Mesendoderm (in vitro differentiated cells): ENCODE measurements at regions not wholly inside any gene's neighbourhood (a gene's known extent, or its start where the extent isn't known, plus 50 kb on each side); places are given as distances from the start of the nearest gene placed in this dataset.

Source experiments
- DNase-seq: peaks from one replicate; pipeline ENCODE4 v3.0.0; 2013
- H2AK5ac ChIP-seq: 2 replicates; pipeline ENCODE4 v1.6.1; 2013; ENCODE audit warnings: low read length, inconsistent platforms
- H2BK120ac ChIP-seq: 2 replicates; pipeline ENCODE4 v1.6.1; 2013; ENCODE audit warnings: low read depth, mild to moderate bottlenecking, low read length, moderate library complexity, mixed read lengths
- H2BK15ac ChIP-seq: replicated peaks from 2 replicates; pipeline ENCODE4 v1.6.1; 2013; ENCODE audit warnings: low read depth, mild to moderate bottlenecking, moderate library complexity
- H2BK5ac ChIP-seq: 2 replicates; pipeline ENCODE4 v1.6.1; 2013; ENCODE audit warnings: low read length, inconsistent platforms
- H3K18ac ChIP-seq: 2 replicates; pipeline ENCODE4 v1.6.1; 2013; ENCODE audit warnings: mild to moderate bottlenecking, low read length, mixed read lengths
- H3K23ac ChIP-seq: one replicate; pipeline ENCODE4 v1.6.1; 2013; ENCODE audit warnings: low read length
- H3K27ac ChIP-seq: 2 replicates; pipeline ENCODE4 v1.5.1; 2013; ENCODE audit warnings: low read depth, mild to moderate bottlenecking, inconsistent platforms, low read length, moderate library complexity
- H3K27me3 ChIP-seq: 2 replicates; pipeline ENCODE4 v1.6.1; 2013; ENCODE audit warnings: low read length, control low read depth, mild to moderate bottlenecking, inconsistent platforms; ENCODE audit not compliant: insufficient read depth, poor library complexity
- H3K36me3 ChIP-seq: 2 replicates; pipeline ENCODE4 v1.6.1; 2013; ENCODE audit warnings: low read length, inconsistent platforms; ENCODE audit not compliant: control insufficient read depth, insufficient read depth
- H3K4ac ChIP-seq: one replicate; pipeline ENCODE4 v1.6.1; 2013; ENCODE audit warnings: low read depth, mild to moderate bottlenecking, low read length, moderate library complexity
- H3K4me1 ChIP-seq: 2 replicates; pipeline ENCODE4 v1.6.1; 2013; ENCODE audit warnings: low read depth, low read length, inconsistent platforms; ENCODE audit not compliant: control insufficient read depth
- H3K4me2 ChIP-seq: 2 replicates; pipeline ENCODE4 v1.6.1; 2013; ENCODE audit warnings: low read length
- H3K4me3 ChIP-seq: 2 replicates; pipeline ENCODE4 v1.5.1; 2013; ENCODE audit warnings: mild to moderate bottlenecking, low read length
- H3K56ac ChIP-seq: one replicate; pipeline ENCODE4 v1.6.1; 2013; ENCODE audit warnings: low read length
- H3K79me1 ChIP-seq: 2 replicates; pipeline ENCODE4 v1.6.1; 2013; ENCODE audit warnings: low read length, inconsistent platforms
- H3K79me2 ChIP-seq: 2 replicates; pipeline ENCODE4 v1.6.1; 2013; ENCODE audit warnings: mild to moderate bottlenecking, low read length; ENCODE audit not compliant: control insufficient read depth, insufficient read depth
- H3K9ac ChIP-seq: 2 replicates; pipeline ENCODE4 v1.6.1; 2013; ENCODE audit warnings: low read length, inconsistent platforms
- H4K5ac ChIP-seq: one replicate; pipeline ENCODE4 v1.6.1; 2013; ENCODE audit warnings: low read length
- H4K8ac ChIP-seq: one replicate; pipeline ENCODE4 v1.6.1; 2013; ENCODE audit warnings: low read depth, mild to moderate bottlenecking, control low read depth, low read length, moderate library complexity
- WGBS: extraction: QIAGEN DNeasy Blood & Tissue Kit; methylation state at CpG from one replicate; pipeline ENCODE4 v1.1.7; 2013; ENCODE audit warnings: low lambda C conversion rate, missing lambda C conversion rate; ENCODE audit not compliant: insufficient coverage; ENCODE audit errors: extremely low coverage; 5-methylcytosine and 5-hydroxymethylcytosine counted together

DNA sequence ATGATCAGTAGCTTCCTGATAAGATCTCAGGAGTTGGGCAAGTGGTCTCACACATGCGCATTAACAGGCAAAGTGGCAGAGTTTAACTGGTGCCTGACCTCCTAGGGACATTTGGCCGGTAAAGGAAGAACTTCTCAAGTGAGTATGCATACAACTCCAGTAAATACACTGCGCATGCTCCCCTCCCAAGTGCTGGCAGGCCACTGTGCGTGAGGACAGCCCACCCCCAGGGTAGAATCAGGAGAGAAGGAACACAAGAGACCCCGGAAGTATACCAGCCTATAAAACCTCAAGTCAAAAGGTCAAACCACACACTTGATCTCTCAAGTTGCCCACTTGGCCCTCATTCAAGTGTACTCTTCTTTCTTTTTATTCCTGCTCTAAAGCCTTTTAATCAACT, 225.5 kb upstream of the ANKRD50 start:
- Histone ChIP-seq H3K27me3 (no peaks in the 10 kb centered on the region), H2AK5ac (no peak overlapping the region), H3K27ac (no peak overlapping the region), H3K79me2 (no peaks in the 10 kb centered on the region), H3K23ac (no peak overlapping the region), H3K18ac (no peak overlapping the region), H3K9ac (no peak overlapping the region), H3K36me3 (no peaks in the 10 kb centered on the region), H3K4me1 (peaks cover 8% of the 10 kb centered on the region), H3K4me2 (no peak overlapping the region), H3K79me1 (no peaks in the 10 kb centered on the region), H2BK120ac (peak overlapping the region; percentile 61), H3K56ac (no peak overlapping the region), H2BK15ac (no peak overlapping the region), H4K8ac (no peak overlapping the region), H4K5ac (no peak overlapping the region), H3K4me3 (no peak overlapping the region), H3K4ac (no peak overlapping the region), H2BK5ac (no peak overlapping the region)
- no CpG with 5 or more reads among the region's 5 CpGs for WGBS
- DNase-seq: no peak

DNA sequence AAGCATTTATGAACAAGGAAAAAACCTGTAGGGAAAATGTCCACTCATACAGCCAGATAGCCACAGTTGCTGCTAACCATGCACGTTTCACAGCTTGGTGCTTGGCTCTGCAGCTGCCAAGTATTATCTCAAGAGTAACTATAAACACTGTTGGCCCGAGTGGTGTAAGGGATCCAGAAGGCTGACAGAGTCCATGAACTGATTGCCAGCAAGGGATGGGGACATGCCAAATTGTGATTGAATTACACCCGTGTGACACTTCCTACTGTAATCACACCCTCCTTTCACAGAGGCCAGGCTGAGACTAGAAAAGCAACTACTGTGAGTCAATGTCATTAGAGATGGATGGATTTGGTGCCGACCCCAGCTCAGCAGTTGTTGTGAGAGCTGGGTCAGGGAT, 223.9 kb upstream of the ANKRD50 start:
- Histone ChIP-seq H3K79me2 (no peaks in the 10 kb centered on the region), H2BK15ac (no peak overlapping the region), H3K27me3 (no peaks in the 10 kb centered on the region), H3K79me1 (no peaks in the 10 kb centered on the region), H3K27ac (no peak overlapping the region), H4K8ac (no peak overlapping the region), H2BK5ac (no peak overlapping the region), H3K18ac (no peak overlapping the region), H3K4me2 (no peak overlapping the region), H3K23ac (no peak overlapping the region), H3K4ac (no peak overlapping the region), H2BK120ac (no peak overlapping the region), H2AK5ac (no peak overlapping the region), H3K4me1 (peaks cover 8% of the 10 kb centered on the region), H3K9ac (no peak overlapping the region), H3K4me3 (no peak overlapping the region), H3K36me3 (no peaks in the 10 kb centered on the region), H4K5ac (no peak overlapping the region), H3K56ac (no peak overlapping the region)
- WGBS: no CpG with 5 or more reads among the region's 4 CpGs
- DNase-seq: peak; percentile 70

DNA sequence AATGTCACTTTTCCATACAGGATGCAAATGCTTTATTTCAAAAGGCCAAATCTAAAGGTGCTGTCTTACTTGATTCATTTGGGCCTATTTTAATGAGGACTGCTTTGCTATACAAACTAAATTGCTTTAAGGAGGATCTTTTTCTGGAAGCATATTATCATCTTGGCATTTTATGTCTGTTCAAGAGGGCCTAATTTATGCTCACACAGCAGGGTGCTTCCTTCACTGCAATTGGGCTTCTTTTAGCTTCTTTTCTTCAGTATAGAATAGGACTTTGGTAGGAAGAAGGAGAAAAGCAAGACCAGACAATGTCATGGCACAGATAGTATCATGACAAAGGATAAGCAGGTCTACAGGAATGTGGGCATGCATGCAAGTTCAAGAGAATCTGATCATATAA, 222.4 kb upstream of the ANKRD50 start:
- Histone ChIP-seq H3K4me1 (peaks cover 8% of the 10 kb centered on the region), H2BK120ac (no peak overlapping the region)

DNA sequence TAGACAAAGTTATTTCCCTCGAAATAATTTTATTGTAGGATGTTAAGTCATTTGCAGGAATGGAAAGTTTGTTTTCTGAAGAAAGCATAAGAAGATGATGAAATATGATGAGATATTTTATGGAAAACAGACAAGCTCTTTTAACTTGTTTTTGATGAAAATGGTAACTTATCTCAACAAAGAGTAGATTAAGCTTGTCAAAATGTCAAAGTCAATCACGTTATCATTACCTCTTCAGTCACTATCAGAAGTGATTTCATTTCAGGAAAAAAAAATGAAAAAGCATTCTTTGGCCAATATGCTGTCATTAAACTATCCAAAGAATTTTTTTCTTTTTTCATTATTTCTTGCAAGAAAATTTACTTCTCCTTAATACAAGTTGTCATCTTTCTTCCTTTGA, 221.0 kb upstream of the ANKRD50 start:
- no peak overlapping the region for H2BK120ac ChIP-seq
- H3K4ac ChIP-seq: no peak overlapping the region
- H3K4me3 ChIP-seq: no peak overlapping the region
- H3K79me2 ChIP-seq: no peaks in the 10 kb centered on the region
- no peak overlapping the region for H3K18ac ChIP-seq
- no peak for DNase-seq
- no peaks in the 10 kb centered on the region for H3K27me3 ChIP-seq
- WGBS: no CpG with 5 or more reads among the region's 2 CpGs
- H3K79me1 ChIP-seq: no peaks in the 10 kb centered on the region
- H2BK5ac ChIP-seq: no peak overlapping the region
- no peak overlapping the region for H2AK5ac ChIP-seq
- no peaks in the 10 kb centered on the region for H3K36me3 ChIP-seq
- H3K9ac ChIP-seq: no peak overlapping the region
- H3K27ac ChIP-seq: no peak overlapping the region
- H4K8ac ChIP-seq: no peak overlapping the region
- H3K4me2 ChIP-seq: no peak overlapping the region
- no peak overlapping the region for H4K5ac ChIP-seq
- no peak overlapping the region for H3K56ac ChIP-seq
- no peak overlapping the region for H3K23ac ChIP-seq
- peaks cover 8% of the 10 kb centered on the region for H3K4me1 ChIP-seq
- H2BK15ac ChIP-seq: no peak overlapping the region

More for the DNA sequence above, 222.4 kb upstream of the ANKRD50 start:
- Histone ChIP-seq H3K4me3 (no peak overlapping the region), H3K79me1 (no peaks in the 10 kb centered on the region), H3K27me3 (no peaks in the 10 kb centered on the region), H3K4ac (no peak overlapping the region), H3K18ac (no peak overlapping the region), H4K5ac (no peak overlapping the region), H3K4me2 (no peak overlapping the region), H2AK5ac (no peak overlapping the region), H2BK15ac (no peak overlapping the region), H3K36me3 (no peaks in the 10 kb centered on the region), H3K56ac (no peak overlapping the region), H4K8ac (no peak overlapping the region), H3K79me2 (no peaks in the 10 kb centered on the region), H2BK5ac (no peak overlapping the region), H3K9ac (no peak overlapping the region), H3K27ac (no peak overlapping the region), H3K23ac (no peak overlapping the region)
- DNase-seq: no peak

DNA sequence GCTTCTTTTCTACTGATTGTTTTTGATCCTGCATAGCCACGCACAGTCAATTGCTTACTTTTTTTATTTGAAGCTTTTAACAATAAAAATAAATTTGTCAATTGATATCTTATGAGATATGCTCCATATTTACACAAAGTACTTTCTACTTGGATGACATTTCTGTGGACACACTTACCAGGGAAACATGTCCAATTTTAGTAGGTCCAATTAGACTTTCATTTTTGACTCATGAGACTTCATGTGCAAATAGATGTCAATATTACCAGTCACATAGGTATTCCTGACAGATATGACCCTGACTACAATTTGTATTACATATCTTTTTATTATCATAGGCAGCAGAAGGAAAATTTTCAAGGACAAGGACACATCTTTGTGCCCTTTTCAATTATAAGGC, 219.9 kb upstream of the ANKRD50 start:
- Histone ChIP-seq H3K18ac (no peak overlapping the region), H3K79me2 (no peaks in the 10 kb centered on the region), H2BK5ac (no peak overlapping the region), H2BK15ac (no peak overlapping the region), H3K36me3 (no peaks in the 10 kb centered on the region), H3K4me1 (peaks cover 6% of the 10 kb centered on the region), H3K4me3 (no peak overlapping the region), H3K9ac (no peak overlapping the region), H3K4ac (no peak overlapping the region), H3K27ac (no peak overlapping the region), H4K5ac (no peak overlapping the region), H3K56ac (no peak overlapping the region), H2BK120ac (no peak overlapping the region), H3K23ac (no peak overlapping the region), H4K8ac (no peak overlapping the region), H3K27me3 (no peaks in the 10 kb centered on the region), H2AK5ac (no peak overlapping the region), H3K79me1 (no peaks in the 10 kb centered on the region), H3K4me2 (no peak overlapping the region)
- WGBS: no CpG with 5 or more reads among the region's 1 CpG
- no peak for DNase-seq

DNA sequence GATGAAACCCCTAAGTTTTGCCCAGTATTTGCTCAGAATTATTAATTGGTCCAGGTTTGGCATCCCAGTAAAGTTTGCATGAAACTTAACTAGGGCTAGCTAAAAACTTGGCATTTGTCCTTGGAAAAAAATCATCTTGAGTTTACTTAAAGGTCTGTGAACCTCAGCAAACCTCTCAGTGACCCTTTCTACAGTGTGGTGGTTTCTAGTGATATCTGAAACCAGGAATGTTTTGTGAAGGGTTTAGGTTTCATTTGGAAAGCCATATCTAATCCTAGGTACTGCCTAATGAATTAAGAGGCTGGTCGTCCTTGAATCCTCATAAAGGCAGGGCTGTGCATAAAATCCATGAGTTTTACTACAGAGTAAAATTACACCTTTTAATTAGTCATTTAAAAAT, 218.5 kb upstream of the ANKRD50 start:
- no peak overlapping the region for H3K4me2 ChIP-seq
- no peak overlapping the region for H4K8ac ChIP-seq
- H3K4me1 ChIP-seq: peaks cover 2% of the 10 kb centered on the region
- no peak overlapping the region for H3K9ac ChIP-seq
- H4K5ac ChIP-seq: no peak overlapping the region
- no CpG with 5 or more reads among the region's 1 CpG for WGBS
- H3K56ac ChIP-seq: no peak overlapping the region
- H2BK5ac ChIP-seq: no peak overlapping the region
- no peaks in the 10 kb centered on the region for H3K27me3 ChIP-seq
- no peak overlapping the region for H3K18ac ChIP-seq
- H3K4ac ChIP-seq: no peak overlapping the region
- H2AK5ac ChIP-seq: no peak overlapping the region
- no peak overlapping the region for H2BK120ac ChIP-seq
- no peak overlapping the region for H2BK15ac ChIP-seq
- no peak for DNase-seq
- no peaks in the 10 kb centered on the region for H3K79me1 ChIP-seq
- H3K23ac ChIP-seq: no peak overlapping the region
- no peaks in the 10 kb centered on the region for H3K36me3 ChIP-seq
- H3K4me3 ChIP-seq: no peak overlapping the region
- H3K79me2 ChIP-seq: no peaks in the 10 kb centered on the region
- H3K27ac ChIP-seq: no peak overlapping the region
